Psoas muscle (tissue), 7 donors: ENCODE measurements at regions not wholly inside any gene's neighbourhood (a gene's known extent, or its start where the extent isn't known, plus 50 kb on each side); places are given as distances from the start of the nearest gene placed in this dataset.

Source experiments
- ATAC-seq, 4 donors: fragments of 200-7000 bp; cut with Tn5 transposase; one replicate each; pipeline ENCODE4 v1.9.1; 2020; ENCODE audit warnings: moderate library complexity in 3 of 4, mild to moderate bottlenecking in 2 of 4
- DNase-seq, 2 donors: peaks; one replicate each; pipeline ENCODE4 v3.0.0-alpha.2; 2020
- H3K27ac ChIP-seq: fragments of 200-600 bp; one replicate; pipeline ENCODE4 v1.8.0; 2022
- H3K27me3 ChIP-seq, 3 donors: fragments of 200-600 bp in 1 of 3; one replicate each; pipeline versions ENCODE4 v1.6.1 to v1.8.0; 2013 to 2022; ENCODE audit warnings: low read length in 2 of 3, mild to moderate bottlenecking in 2 of 3, moderate library complexity in 1 of 3; ENCODE audit not compliant: insufficient read depth in 3 of 3
- H3K36me3 ChIP-seq, 2 donors: fragments of 200-600 bp in 1 of 2; one replicate each; pipeline versions ENCODE4 v1.6.1 to v1.8.0; 2013 to 2022; ENCODE audit warnings: low read depth in 1 of 2, mild to moderate bottlenecking in 1 of 2, moderate library complexity in 1 of 2; ENCODE audit not compliant: insufficient read depth in 1 of 2
- H3K4me1 ChIP-seq: fragments of 200-600 bp; one replicate; pipeline ENCODE4 v1.8.0; 2022
- H3K4me3 ChIP-seq: fragments of 200-600 bp; one replicate; pipeline ENCODE4 v1.8.0; 2022; ENCODE audit warnings: mild to moderate bottlenecking
- H3K9me3 ChIP-seq: fragments of 200-600 bp; one replicate; pipeline ENCODE4 v1.8.0; 2022
- WGBS, 3 donors: extraction: QIAGEN DNeasy Blood & Tissue Kit; methylation state at CpG; one replicate each; pipeline versions ENCODE4 v1.1.6 to v1.1.7; 2013; 5-methylcytosine and 5-hydroxymethylcytosine counted together
- intact Hi-C, 2 donors: fragments of 100-400 bp; cut with DNase I; formaldehyde crosslinking; loops; one replicate each; pipeline versions ENCODE4 v1.11.0 to v1.14.2; 2022
- TF ChIP-seq, protein P1 (sequence below): fragments of 200-600 bp; IDR thresholded peaks from one replicate; pipeline ENCODE4 v1.8.0; 2022; ENCODE audit warnings: antibody characterized with exemption
- donor health status: healthy with polysubstance abuse.
- donor health status: DM: no; HTN: no; CAD: no; lungs with moderate emphysema.
- donor health status: Bipolar disorder and iron deficiency.
- donor health status: healthy.
- donor health status: DM: yes; HTN: yes; CAD: no.
- donor health status: DM: no; HTN: no; CAD: no.
- donor health status: DM: yes; HTN: yes; CAD: no.

- Histone ChIP-seq H3K9me3 (no peaks in the 10 kb centered on the region), H3K4me1 (no peaks in the 10 kb centered on the region), H3K27ac (no peak overlapping the region), H3K36me3 (no peaks in the 10 kb centered on the region), H3K4me3 (no peak overlapping the region), H3K27me3 (no peaks in the 10 kb centered on the region)
- intact Hi-C loops = no loop called here
- 79 to 90% (median 88%) methylated on average over 4 of the region's 4 CpGs for WGBS, 3 donors
- ATAC-seq (no peak), DNase-seq (no peak)
- TF ChIP-seq, protein P1, sequence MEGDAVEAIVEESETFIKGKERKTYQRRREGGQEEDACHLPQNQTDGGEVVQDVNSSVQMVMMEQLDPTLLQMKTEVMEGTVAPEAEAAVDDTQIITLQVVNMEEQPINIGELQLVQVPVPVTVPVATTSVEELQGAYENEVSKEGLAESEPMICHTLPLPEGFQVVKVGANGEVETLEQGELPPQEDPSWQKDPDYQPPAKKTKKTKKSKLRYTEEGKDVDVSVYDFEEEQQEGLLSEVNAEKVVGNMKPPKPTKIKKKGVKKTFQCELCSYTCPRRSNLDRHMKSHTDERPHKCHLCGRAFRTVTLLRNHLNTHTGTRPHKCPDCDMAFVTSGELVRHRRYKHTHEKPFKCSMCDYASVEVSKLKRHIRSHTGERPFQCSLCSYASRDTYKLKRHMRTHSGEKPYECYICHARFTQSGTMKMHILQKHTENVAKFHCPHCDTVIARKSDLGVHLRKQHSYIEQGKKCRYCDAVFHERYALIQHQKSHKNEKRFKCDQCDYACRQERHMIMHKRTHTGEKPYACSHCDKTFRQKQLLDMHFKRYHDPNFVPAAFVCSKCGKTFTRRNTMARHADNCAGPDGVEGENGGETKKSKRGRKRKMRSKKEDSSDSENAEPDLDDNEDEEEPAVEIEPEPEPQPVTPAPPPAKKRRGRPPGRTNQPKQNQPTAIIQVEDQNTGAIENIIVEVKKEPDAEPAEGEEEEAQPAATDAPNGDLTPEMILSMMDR = no peak
Measured at GRCh38 chr1:57770772-57771171, 346.9 kb upstream of the DAB1 start.

DNA sequence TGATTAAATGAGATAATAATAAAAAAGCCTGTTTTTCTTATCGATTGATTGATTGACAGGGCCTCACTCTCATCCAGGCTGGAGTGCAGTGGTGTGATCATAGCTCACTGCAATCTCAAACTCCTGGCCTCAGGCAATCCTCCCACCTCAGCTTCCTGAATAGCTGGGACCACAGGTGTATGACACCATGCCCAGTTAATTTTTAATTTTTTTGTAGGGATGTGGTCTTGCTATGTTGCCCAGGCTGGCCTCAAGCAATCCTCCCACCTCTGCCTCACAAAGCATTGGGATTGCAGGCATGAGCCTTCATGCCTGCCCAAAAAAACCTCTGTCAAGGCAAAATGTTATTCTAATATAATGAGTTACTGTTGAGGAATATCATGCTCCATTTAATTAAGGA lies 346.4 kb upstream of the DAB1 start:
- intact Hi-C loops = no loop called here
- Histone ChIP-seq H3K36me3 (no peaks in the 10 kb centered on the region), H3K27me3 (no peaks in the 10 kb centered on the region), H3K4me1 (no peaks in the 10 kb centered on the region), H3K9me3 (no peaks in the 10 kb centered on the region), H3K4me3 (no peak overlapping the region), H3K27ac (no peak overlapping the region)
- TF ChIP-seq, protein P1 = no peak
- ATAC-seq (no peak), DNase-seq (no peak)
- 88 to 94% (median 93%) methylated on average over 1 of the region's 1 CpG for WGBS, 3 donors

GRCh38 chr1:57761628-57762027 lies 337.8 kb upstream of the DAB1 start:
- Histone ChIP-seq H3K27ac (no peak overlapping the region), H3K4me3 (no peak overlapping the region), H3K27me3 (no peaks in the 10 kb centered on the region), H3K36me3 (no peaks in the 10 kb centered on the region), H3K9me3 (no peaks in the 10 kb centered on the region), H3K4me1 (no peaks in the 10 kb centered on the region)
- WGBS, 3 donors = 36 to 47% (median 38%) methylated on average over 8 of the region's 8 CpGs
- DNase-seq (no peak), ATAC-seq (no peak)
- intact Hi-C loops = no loop called here
- TF ChIP-seq, protein P1 = no peak

GRCh38 chr1:57752843-57753242 lies 329.0 kb upstream of the DAB1 start:
- intact Hi-C loops = no loop called here
- H3K4me1 ChIP-seq = peaks cover 12% of the 10 kb centered on the region
- WGBS, 3 donors = 15 to 23% (median 15%) methylated on average over 1 of the region's 1 CpG
- no peaks in the 10 kb centered on the region for H3K36me3 ChIP-seq
- peaks cover 0 to 4% (median 0%) of the 10 kb centered on the region in 3 donors for H3K27me3 ChIP-seq
- ATAC-seq (peak; percentile 94 to 99 (median 96)), DNase-seq (peak; percentile 9 to 51)
- TF ChIP-seq, protein P1 = no peak
- H3K27ac ChIP-seq = peak overlapping the region; percentile 19
- H3K9me3 ChIP-seq = no peaks in the 10 kb centered on the region
- H3K4me3 ChIP-seq = no peak overlapping the region

DNA sequence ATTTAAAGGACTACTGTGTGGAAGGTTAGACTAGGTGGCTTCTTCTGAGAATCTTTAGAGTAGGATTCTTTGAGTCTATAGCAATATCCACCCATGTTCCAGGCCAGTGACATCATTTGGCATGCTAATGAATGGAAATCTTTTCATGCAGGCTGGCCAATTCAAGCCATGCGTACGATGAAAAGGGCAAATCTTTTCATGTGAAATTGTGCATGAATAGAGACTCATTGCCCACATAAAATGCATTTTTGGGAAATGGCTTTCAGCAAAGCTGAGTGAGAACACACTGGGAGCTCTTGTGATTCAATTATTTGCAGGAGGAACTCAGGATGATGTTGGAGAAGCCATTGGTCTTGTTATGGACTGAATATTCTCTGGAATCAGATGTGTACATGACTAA lies 324.9 kb upstream of the DAB1 start:
- H3K27me3 ChIP-seq = peaks cover 0 to 4% (median 0%) of the 10 kb centered on the region in 3 donors
- intact Hi-C loops = no loop called here
- TF ChIP-seq, protein P1 = no peak
- no peak overlapping the region for H3K27ac ChIP-seq
- DNase-seq (no peak), ATAC-seq (no peak)
- H3K9me3 ChIP-seq = no peaks in the 10 kb centered on the region
- H3K36me3 ChIP-seq = no peaks in the 10 kb centered on the region
- WGBS, 3 donors = 77 to 88% (median 86%) methylated on average over 2 of the region's 2 CpGs
- H3K4me1 ChIP-seq = peaks cover 12% of the 10 kb centered on the region
- H3K4me3 ChIP-seq = no peak overlapping the region
